Islet precursor cell (in vitro differentiated cells): ENCODE measurements at regions not wholly inside any gene's neighbourhood (a gene's known extent, or its start where the extent isn't known, plus 50 kb on each side); places are given as distances from the start of the nearest gene placed in this dataset.

Experiments used
- DNase-seq: peaks from one replicate; pipeline ENCODE4 v3.0.0-alpha.2; 2018

GRCh38 chr3:161156936-161157335, 51.8 kb upstream of the B3GALNT1 start:
- no peak for DNase-seq

- DNase-seq = no peak
Measured at GRCh38 chr3:161161603-161162002, 56.5 kb upstream of the B3GALNT1 start.

DNA sequence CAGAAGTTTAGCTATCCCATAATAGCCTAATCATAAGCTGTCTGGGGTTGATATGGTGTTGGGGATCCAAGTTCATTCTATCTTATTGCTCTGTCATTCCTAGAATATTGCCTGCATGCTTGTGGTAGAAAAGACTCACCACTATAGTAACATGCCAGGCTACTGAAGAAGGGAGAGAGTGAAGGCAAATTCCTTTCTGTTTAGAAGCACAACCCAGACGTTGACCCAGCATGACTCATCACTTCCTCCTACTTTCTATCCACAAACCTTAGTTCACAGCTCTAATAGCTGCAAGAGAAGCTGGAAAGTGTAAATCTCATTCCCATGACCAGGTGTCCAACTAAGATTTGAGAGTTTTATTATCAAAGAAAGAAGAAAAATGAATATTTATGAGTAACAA, 57.8 kb upstream of the NMD3 start:
- peak; percentile 73 for DNase-seq

GRCh38 chr3:161166051-161166450, 55.1 kb upstream of the NMD3 start:
- DNase-seq = no peak

DNA sequence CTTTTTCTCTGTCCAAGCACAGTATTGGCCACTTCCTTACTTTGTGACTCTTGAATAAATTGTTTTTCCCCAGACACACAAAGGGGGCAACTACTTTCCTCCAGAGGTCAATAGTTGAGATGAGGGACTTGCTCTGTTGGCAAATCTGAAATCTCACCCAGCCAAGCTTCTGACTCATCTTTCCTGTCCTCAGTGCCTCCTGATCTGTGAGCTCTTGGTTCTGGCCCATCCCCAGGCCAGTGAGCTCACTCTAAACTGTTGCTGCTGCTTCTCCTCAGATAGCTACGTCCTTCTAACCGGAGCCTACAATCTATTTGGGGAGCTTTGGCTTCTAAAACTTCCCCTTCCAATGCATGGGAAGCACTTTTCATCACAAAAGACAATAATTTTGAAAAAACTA, 50.0 kb upstream of the NMD3 start:
- peak; percentile 69 for DNase-seq
